Right renal cortex interstitium (tissue), 3 donors: ENCODE measurements at regions not wholly inside any gene's neighbourhood (a gene's known extent, or its start where the extent isn't known, plus 50 kb on each side); places are given as distances from the start of the nearest gene placed in this dataset.
"Not testable (repeated sequence)": the region's sequence is repeated elsewhere in the genome, so short reads cannot be mapped to it uniquely, and the experiment has no call there.

Experiments
- DNase-seq, 3 donors: peaks; one replicate each; pipeline ENCODE4 v3.0.0-alpha.2; 2013; ENCODE audit warnings: low read depth in 3 of 3, low spot score in 2 of 3

DNA sequence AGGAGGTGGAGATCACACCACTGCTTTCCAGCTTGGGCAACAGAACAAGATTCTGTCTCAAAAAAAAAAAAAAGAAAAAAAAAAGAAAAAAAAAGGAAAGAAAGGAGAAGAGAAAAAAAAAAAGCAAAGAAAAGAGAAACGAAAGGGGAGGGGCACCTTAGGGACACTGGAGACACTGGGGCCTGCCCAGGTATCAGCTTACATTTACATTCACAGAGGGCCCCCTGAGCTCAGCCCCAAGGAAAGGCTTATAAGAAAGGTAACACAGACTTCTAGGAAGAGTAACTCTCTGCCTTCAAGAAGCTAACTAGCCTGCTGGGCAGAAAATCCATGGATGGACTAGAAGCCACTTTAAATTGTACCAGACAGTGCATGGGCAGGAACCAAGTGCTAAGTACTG lies 108.8 kb downstream of the NPY start:
- DNase-seq, result no peak

DNA sequence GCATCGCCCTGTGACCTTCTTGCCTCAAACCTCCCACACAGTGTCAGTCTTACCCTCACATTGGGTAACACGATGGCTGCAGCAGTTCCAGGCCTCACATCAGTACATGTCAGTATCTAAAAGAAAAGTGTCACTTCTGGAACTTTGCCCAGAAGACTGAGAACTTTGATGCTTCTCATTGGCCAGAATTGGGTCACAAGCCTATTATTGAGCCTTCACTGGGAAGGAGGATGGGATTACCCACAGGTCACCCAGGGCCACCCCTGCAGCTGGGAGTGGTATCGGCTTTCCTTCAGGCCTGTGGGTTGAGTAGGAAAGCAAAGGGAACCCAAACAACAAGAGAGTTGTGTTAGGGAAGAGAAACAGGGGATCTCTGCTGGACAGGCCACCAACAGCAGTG lies 111.5 kb downstream of the NPY start:
- DNase-seq, result peak in 1 of 3 donors; percentile 19

GRCh38 chr7:24396387-24396786 lies 112.4 kb downstream of the NPY start:
- DNase-seq, result not testable (repeated sequence)

- no peak for DNase-seq
Observed at GRCh38 chr7:24401628-24402593, 117.9 kb downstream of the NPY start.

GRCh38 chr7:24402655-24403054 lies 118.7 kb downstream of the NPY start:
- DNase-seq, result no peak

DNA sequence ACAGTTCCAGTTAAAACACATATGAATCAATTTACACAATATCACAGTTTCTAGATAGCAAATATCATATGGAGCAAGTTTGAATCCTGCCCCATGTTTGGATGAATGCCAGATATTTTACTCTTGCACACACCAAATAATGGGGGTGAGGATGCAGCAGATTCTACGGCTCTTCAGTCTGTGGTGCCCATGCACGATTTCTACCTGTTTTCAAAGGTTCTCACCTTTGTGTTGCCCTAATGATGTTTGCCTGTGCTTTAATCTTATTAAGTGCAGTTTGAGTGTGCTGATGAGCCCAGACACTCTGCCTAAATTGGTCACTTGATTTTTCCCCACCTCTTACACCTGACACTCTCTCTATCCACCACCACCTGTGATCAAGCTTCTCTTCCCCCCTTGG lies 119.6 kb downstream of the NPY start:
- DNase-seq, result no peak

DNA sequence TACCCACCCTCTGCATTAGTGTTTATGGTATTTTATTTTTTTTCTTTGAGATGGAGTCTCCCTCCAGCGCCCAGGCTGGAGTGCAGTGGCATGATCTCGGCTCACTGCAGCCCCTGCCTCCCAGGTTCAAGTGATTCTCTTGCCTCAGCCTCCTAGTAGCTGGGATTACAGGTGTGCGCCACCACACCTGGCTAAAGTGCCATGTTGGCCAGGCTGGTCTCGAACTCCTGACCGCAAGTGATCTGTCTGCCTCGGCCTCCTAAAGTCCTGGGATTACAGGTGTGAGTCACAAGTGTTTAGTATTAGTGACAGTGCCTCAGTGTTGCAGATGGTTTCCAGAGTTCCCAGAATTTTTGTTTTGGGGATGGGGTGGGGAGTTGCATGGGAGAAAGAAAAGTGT lies 120.3 kb downstream of the NPY start:
- no peak for DNase-seq

DNA sequence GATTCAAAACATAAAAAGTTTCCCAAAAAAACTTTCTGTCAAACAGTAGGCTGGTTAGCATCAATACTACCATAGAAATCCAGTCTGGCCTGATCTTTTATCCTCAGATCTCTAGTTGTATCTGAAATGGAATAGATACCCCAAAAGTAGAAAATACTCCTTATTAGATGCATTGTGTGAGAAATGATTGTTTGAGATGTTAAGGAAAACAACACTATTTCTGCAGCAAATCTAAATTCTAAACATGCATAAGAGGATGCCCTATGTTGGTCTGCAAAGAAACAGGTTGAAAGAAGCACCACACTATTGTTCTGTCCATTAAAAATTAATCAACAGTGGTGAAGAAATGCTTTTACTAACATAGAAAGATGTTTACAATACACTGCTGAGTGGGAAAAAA lies 121.0 kb downstream of the NPY start:
- no peak for DNase-seq

- no peak for DNase-seq
Observed at GRCh38 chr7:24406053-24406788, 122.2 kb downstream of the NPY start.

DNA sequence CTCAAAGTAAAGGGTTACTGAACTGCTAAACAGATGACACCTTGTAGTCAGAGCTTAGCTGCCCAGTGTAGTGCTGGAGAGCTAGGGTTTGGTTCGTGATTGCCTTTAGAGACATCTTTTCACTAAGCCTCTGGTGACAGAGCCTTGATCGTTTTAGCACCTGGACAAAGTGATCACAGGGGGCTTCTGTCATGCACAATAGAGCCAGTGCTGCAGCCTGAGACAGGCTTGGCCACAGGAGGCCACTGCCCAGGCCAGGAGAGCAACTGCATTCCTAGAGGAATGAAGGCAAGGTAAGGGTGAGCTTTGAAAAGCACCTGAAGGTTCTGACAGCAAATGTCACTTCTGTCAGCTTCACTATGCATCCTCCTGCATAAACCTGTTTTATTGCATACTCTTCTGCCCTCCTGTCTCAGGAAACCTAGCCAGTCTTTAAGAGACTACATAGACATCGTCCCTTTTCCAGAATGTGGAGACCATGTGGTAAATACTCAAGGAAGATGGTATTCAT lies 122.9 kb downstream of the NPY start:
- DNase-seq, result no peak

DNA sequence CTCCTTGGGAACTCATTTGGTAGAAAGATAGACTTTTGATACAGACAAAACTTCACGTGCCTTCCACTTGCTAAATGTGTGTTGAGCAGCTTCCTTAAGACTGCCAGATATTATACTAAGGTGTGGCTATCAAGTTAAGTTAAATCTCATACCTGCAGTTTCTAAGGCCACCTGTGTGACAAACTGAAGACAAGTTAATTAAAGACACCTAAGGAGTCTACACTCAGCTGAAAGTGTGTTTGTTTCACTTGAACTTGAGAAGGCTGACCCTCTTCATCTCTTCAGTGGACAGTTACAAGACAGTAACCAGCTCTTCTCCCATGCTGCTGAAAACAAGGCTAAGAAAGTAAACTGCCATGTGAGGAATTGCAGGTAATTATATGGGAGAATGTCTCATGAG lies 124.0 kb downstream of the NPY start:
- no peak for DNase-seq

GRCh38 chr7:24408798-24409430 lies 124.9 kb downstream of the NPY start:
- no peak for DNase-seq

GRCh38 chr7:24409431-24410024 lies 125.5 kb downstream of the NPY start:
- no peak for DNase-seq

- DNase-seq, result no peak
Observed at GRCh38 chr7:24411226-24411625, 127.2 kb downstream of the NPY start.

- DNase-seq, result no peak
Observed at GRCh38 chr7:24417526-24418120, 133.6 kb downstream of the NPY start.

GRCh38 chr7:24419077-24419476 lies 135.1 kb downstream of the NPY start:
- DNase-seq, result no peak

- DNase-seq, result no peak
Observed at GRCh38 chr7:24419511-24419910, 135.5 kb downstream of the NPY start.

DNA sequence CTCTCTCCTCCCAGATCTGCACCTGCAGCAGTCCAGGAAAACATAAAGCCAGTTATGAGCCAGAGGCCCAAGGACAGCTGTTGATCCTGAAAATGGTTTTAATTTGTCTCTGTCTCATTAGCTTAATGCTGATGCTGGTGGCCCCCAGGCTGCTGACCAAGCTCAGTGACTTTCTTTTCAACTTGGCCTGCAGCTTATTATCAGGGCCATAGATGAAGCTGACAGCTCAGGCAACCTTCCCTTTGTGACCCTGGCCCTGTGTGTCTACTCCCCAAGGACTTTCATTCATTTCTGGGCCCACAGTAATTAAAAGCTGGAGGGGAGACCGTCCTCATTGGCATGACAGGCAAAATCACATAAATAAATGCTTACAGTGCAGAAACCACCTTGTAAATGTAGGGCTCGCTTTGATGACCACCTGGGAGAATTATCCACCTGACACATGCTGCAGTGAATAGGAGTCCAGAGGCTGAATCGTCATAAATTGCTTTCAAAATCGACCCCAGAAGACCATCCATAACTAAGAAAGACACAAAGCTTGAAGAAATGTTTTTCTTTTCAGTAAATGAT lies 138.5 kb downstream of the NPY start:
- no peak for DNase-seq

GRCh38 chr7:24425664-24426063 lies 141.7 kb downstream of the NPY start:
- DNase-seq, result no peak

DNA sequence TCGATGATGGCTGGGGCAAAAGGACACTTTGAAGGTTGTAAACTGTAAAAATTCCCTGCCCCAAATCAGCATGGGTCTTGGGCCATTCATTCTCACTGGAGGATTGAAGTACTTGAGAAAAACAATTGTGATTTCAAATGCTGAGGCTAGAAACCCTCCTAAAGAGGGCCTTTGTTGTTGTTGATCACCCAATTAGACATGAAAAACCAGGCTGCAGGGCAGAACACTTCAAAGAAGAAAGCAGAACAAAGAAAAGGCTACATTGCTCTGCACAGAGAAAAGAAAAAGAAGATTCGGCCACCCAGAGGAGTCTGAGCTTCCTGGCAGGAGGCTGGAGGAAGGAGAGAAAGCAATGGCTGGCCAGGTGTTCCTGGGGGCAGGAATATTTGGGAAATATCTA lies 143.1 kb downstream of the NPY start:
- no peak for DNase-seq
